ENCODE measurements at regions not wholly inside any gene's neighbourhood (a gene's known extent, or its start where the extent isn't known, plus 50 kb on each side); places are given as distances from the start of the nearest gene placed in this dataset.

DNA sequence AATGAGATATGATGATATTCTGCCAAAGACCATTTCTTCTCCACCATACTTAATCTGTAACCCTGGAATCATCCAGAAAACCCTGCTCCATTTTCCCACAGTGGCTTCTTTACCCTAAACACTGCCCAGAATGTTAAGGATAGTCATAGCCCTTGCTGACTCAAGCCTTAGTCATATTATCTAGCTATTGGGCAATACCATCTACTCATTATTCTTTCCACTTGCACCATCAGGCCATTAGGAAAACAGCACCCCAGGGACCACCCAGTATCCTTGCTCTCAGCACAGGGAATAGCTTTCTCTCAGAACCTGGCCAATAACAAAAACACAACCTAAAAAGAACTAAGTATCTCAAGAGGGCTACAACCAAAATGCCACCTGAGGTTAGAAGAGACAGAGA, 445.7 kb upstream of the SLC14A2 start:
- no peaks in the 10 kb centered on the region for H3K27me3 ChIP-seq (ENCODE audit: insufficient read depth, low read length)
- H3K9me3 ChIP-seq (ENCODE audit: insufficient read depth, low read depth, low read length) = no peaks in the 10 kb centered on the region
- H3K27ac ChIP-seq (ENCODE audit: low read depth, low read length) = no peak overlapping the region
- no peaks in the 10 kb centered on the region for H3K36me3 ChIP-seq (ENCODE audit: insufficient read depth, low read length)
- H3K4me3 ChIP-seq (ENCODE audit: low read length) = no peak overlapping the region
- no peak overlapping the region for H3K9ac ChIP-seq (ENCODE audit: low read depth, low read length)
- no peaks in the 10 kb centered on the region for H3K4me1 ChIP-seq (ENCODE audit: insufficient read depth, low read length)

DNA sequence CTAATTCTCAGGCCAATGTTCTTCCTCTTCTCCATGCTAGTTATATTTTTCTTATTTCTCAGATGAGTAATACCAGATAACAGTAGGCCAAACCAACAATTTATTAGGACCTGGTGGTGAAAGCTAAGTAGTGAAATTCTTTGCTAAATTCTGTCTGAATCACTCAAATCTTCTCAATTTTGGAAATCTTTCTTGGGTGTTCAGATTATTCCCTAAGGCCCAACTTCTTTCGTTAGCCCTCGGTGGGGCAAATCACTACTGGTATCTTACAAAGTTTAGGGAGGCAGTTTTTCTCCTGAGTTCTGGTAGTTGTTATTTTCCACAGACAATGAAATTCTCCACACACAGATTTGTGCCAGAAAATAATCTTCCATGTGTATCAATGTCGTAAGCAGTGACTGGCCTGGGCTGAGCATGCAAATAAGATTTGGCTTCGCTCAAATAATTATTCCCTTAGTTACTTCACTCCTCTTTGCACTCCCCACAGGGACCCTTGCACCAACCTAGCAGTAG, 443.5 kb upstream of the SLC14A2 start:
- no peaks in the 10 kb centered on the region for H3K27me3 ChIP-seq (ENCODE audit: insufficient read depth, low read length)
- H3K36me3 ChIP-seq (ENCODE audit: insufficient read depth, low read length) = no peaks in the 10 kb centered on the region
- no peak overlapping the region for H3K27ac ChIP-seq (ENCODE audit: low read depth, low read length)
- 95% methylated on average over 4 of the region's 4 CpGs for WGBS
- H3K9ac ChIP-seq (ENCODE audit: low read depth, low read length) = no peak overlapping the region
- H3K4me1 ChIP-seq (ENCODE audit: insufficient read depth, low read length) = no peaks in the 10 kb centered on the region
- no peaks in the 10 kb centered on the region for H3K9me3 ChIP-seq (ENCODE audit: insufficient read depth, low read depth, low read length)
- no peak overlapping the region for H3K4me3 ChIP-seq (ENCODE audit: low read length)

DNA sequence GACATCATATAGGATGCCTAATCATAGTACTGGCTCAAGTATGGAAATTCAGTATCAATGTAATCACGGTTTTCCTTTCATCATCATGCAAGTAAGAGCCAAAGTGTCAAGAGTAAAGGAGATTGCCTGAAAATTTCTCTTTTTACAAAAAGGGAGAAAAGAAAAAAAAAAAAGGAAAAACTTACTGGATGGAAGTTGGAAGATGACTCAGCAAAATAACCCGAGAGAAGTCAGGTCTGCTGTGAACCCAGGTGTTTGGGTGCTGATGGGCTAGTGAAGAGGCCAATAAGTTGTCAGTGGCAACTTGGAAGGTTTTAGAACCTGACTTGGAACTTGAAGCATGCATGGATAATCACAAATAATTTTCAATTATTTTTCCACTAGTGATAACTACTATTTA, 441.9 kb upstream of the SLC14A2 start:
- 95% methylated on average over 2 of the region's 2 CpGs for WGBS
- Histone ChIP-seq H3K36me3 (ENCODE audit: insufficient read depth, low read length) (no peaks in the 10 kb centered on the region), H3K4me1 (ENCODE audit: insufficient read depth, low read length) (no peaks in the 10 kb centered on the region), H3K27ac (ENCODE audit: low read depth, low read length) (no peak overlapping the region), H3K9me3 (ENCODE audit: insufficient read depth, low read depth, low read length) (no peaks in the 10 kb centered on the region), H3K4me3 (ENCODE audit: low read length) (no peak overlapping the region), H3K27me3 (ENCODE audit: insufficient read depth, low read length) (no peaks in the 10 kb centered on the region), H3K9ac (ENCODE audit: low read depth, low read length) (no peak overlapping the region)

DNA sequence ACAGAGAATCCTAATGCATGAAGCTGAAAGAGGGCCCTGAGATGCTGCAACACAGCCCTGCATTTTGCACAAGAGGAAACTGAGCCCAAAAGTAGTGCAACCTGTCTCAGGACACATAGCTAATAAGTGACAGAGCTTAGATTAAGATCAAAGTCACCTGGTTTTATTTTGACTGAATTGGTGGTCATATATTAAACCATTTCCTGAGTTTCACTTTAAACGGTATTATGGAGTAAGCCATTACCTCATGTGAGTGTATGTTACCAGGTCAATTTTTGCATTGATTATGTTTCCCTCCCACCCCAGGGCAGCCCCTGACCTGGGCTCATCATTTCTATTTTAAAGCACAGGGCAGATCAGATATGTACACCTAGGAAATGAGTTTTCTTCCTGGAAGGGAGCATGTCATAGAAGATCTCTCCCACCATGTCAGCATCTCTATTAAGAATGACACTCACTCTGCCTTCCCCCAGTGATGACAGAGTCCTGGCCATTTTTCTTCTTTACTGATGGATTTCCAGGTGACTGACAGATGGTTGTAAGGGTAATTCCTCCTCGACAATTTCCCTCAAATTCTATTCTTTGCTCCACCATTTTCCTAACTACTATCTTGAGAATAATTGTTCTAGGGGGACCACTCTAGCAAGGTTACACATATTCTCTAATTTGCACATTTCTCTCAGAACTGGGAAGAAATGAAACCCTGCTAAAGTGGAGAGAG, 441.3 kb upstream of the SLC14A2 start:
- Histone ChIP-seq H3K4me3 (ENCODE audit: low read length) (no peak overlapping the region), H3K27ac (ENCODE audit: low read depth, low read length) (no peak overlapping the region), H3K4me1 (ENCODE audit: insufficient read depth, low read length) (no peaks in the 10 kb centered on the region), H3K9ac (ENCODE audit: low read depth, low read length) (no peak overlapping the region), H3K9me3 (ENCODE audit: insufficient read depth, low read depth, low read length) (no peaks in the 10 kb centered on the region), H3K27me3 (ENCODE audit: insufficient read depth, low read length) (no peaks in the 10 kb centered on the region), H3K36me3 (ENCODE audit: insufficient read depth, low read length) (no peaks in the 10 kb centered on the region)
- WGBS = 100% methylated on average over 1 of the region's 2 CpGs

DNA sequence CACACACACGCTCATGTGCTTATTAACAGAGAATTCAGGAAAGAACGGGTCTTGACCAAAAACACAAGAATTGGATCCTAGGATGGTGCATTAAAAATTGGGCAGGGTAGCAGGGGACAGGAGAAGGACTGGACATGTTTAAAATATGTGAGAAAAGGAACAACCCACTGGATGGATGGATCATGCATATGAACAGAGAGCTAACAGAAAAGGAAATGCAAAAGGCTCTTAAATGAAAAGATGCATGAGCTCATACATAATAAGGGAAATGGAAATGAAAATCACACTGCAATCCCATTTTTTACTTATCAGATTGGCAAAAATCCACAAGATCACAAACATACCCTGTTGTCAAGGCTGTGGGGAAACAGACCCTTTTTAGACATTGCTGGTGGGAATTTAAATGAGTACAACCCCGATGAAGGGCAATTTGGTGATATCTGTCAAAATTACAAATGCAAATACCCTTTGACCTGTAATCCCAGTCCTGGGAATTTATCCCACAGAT, 440.6 kb upstream of the SLC14A2 start:
- no peaks in the 10 kb centered on the region for H3K36me3 ChIP-seq (ENCODE audit: insufficient read depth, low read length)
- H3K27me3 ChIP-seq (ENCODE audit: insufficient read depth, low read length) = no peaks in the 10 kb centered on the region
- H3K4me3 ChIP-seq (ENCODE audit: low read length) = no peak overlapping the region
- no peaks in the 10 kb centered on the region for H3K9me3 ChIP-seq (ENCODE audit: insufficient read depth, low read depth, low read length)
- H3K4me1 ChIP-seq (ENCODE audit: insufficient read depth, low read length) = no peaks in the 10 kb centered on the region
- 96% methylated on average over 3 of the region's 3 CpGs for WGBS
- no peak overlapping the region for H3K9ac ChIP-seq (ENCODE audit: low read depth, low read length)
- H3K27ac ChIP-seq (ENCODE audit: low read depth, low read length) = no peak overlapping the region

DNA sequence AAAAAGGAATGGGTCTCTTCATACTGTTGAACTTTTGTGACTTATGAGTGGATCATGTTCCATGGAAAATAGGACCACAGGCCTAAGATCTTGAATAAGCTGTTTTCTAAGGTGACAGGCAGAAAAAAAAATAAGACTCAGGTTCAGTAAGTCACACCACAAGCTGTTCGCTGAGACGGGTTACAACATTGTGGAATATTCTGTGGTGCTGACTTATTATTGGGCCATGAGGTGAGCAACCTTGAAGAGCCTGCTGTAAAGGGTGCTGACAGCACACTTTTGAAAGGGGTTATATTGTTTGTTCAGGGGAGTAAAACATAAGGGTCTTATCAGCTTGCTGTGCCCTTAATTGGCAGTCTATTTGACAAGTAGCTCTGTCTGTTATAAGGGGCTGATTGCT, 439.8 kb upstream of the SLC14A2 start:
- H3K27ac ChIP-seq (ENCODE audit: low read depth, low read length) = no peak overlapping the region
- no peaks in the 10 kb centered on the region for H3K9me3 ChIP-seq (ENCODE audit: insufficient read depth, low read depth, low read length)
- 92% methylated on average over 2 of the region's 2 CpGs for WGBS
- H3K4me3 ChIP-seq (ENCODE audit: low read length) = no peak overlapping the region
- H3K27me3 ChIP-seq (ENCODE audit: insufficient read depth, low read length) = no peaks in the 10 kb centered on the region
- H3K9ac ChIP-seq (ENCODE audit: low read depth, low read length) = no peak overlapping the region
- no peaks in the 10 kb centered on the region for H3K36me3 ChIP-seq (ENCODE audit: insufficient read depth, low read length)
- no peaks in the 10 kb centered on the region for H3K4me1 ChIP-seq (ENCODE audit: insufficient read depth, low read length)

DNA sequence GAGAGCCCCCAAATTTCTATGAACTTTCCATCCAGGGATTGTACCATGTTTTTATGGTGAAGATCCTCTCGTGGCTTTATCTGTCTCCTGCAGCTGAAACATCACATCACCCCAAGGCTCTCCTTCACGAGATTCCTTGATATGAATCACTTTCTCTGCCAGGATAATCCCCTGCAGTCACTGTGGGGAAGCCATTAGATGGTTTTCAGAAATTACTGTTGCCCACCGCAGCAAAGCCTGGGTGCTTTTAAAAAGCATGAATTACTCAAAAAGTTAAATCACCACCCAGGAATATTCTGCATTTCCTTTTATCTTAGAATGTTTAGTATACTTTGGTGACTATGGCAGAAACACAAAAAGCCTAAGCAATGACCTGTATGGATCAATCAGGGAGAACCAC, 428.4 kb upstream of the SLC14A2 start:
- Histone ChIP-seq H3K9me3 (ENCODE audit: insufficient read depth, low read depth, low read length) (no peaks in the 10 kb centered on the region), H3K9ac (ENCODE audit: low read depth, low read length) (no peak overlapping the region), H3K4me3 (ENCODE audit: low read length) (no peak overlapping the region), H3K27ac (ENCODE audit: low read depth, low read length) (no peak overlapping the region), H3K4me1 (ENCODE audit: insufficient read depth, low read length) (no peaks in the 10 kb centered on the region), H3K36me3 (ENCODE audit: insufficient read depth, low read length) (no peaks in the 10 kb centered on the region), H3K27me3 (ENCODE audit: insufficient read depth, low read length) (no peaks in the 10 kb centered on the region)
- 87% methylated on average over 3 of the region's 3 CpGs for WGBS

DNA sequence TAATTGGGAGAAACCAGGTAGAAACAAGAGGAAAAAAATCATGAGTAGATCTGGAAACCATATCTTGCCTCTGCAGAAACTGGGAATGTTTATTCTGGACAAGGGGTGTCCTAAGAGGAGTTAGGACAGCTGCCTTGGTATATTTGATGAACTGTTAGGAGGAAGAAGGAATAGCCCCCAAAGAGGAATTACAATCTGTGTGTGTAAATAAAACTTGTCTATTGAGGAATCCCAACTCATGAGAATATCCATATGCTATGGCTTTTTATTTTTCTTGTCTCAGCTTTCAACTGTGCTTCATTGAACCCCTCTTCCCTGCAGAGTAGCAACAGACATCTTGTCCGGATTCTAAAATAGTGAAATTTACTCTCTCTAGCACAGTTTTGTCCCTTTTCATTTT, 423.5 kb upstream of the SLC14A2 start:
- Histone ChIP-seq H3K9me3 (ENCODE audit: insufficient read depth, low read depth, low read length) (no peaks in the 10 kb centered on the region), H3K9ac (ENCODE audit: low read depth, low read length) (no peak overlapping the region), H3K27me3 (ENCODE audit: insufficient read depth, low read length) (no peaks in the 10 kb centered on the region), H3K36me3 (ENCODE audit: insufficient read depth, low read length) (no peaks in the 10 kb centered on the region), H3K27ac (ENCODE audit: low read depth, low read length) (no peak overlapping the region), H3K4me1 (ENCODE audit: insufficient read depth, low read length) (no peaks in the 10 kb centered on the region), H3K4me3 (ENCODE audit: low read length) (no peak overlapping the region)
- 86% methylated on average over 1 of the region's 1 CpG for WGBS

DNA sequence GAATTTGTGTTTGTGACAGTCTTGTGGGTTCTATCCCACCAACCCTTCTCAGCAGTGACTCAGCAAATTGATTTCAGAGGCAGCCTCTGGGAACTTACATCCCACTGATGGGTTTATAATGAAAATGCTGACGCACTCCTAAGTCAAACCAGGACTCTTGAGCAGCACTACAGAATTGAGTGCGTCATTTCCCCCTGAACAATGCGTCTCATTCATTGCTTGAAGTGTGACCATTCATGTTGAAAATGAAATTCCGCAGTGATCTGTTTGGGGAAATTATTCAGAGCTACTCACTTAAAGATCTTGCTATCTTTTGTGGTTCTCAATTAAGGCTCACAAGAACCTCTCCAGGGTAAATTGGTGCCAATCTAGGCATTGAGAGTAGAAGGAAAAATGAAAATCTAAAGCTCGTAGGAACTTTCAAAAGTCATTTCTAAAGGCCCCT, 417.7 kb upstream of the SLC14A2 start:
- Histone ChIP-seq H3K4me1 (ENCODE audit: insufficient read depth, low read length) (no peaks in the 10 kb centered on the region), H3K36me3 (ENCODE audit: insufficient read depth, low read length) (no peaks in the 10 kb centered on the region), H3K9me3 (ENCODE audit: insufficient read depth, low read depth, low read length) (no peaks in the 10 kb centered on the region), H3K27ac (ENCODE audit: low read depth, low read length) (no peak overlapping the region), H3K4me3 (ENCODE audit: low read length) (no peak overlapping the region), H3K27me3 (ENCODE audit: insufficient read depth, low read length) (no peaks in the 10 kb centered on the region), H3K9ac (ENCODE audit: low read depth, low read length) (no peak overlapping the region)
- 96% methylated on average over 5 of the region's 5 CpGs for WGBS

DNA sequence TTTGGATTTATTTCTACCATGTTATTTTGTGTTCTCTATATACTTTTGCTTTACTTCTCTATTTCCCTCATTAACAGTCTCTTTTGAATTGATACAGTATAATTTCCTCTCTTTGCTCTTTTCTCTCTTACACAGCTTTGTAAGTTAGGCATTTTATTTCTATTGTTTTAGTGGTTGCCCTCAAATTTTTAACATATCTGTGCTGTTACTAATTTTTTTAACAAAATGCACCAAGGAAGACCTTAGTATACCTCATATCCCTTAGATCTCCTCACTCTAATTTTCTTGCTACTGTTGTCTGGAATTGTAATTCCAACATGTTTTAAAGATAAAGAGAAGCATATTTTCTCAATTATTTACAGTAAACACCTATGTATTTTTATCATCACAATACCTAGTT, 416.8 kb upstream of the SLC14A2 start:
- no peaks in the 10 kb centered on the region for H3K27me3 ChIP-seq (ENCODE audit: insufficient read depth, low read length)
- H3K36me3 ChIP-seq (ENCODE audit: insufficient read depth, low read length) = no peaks in the 10 kb centered on the region
- no peaks in the 10 kb centered on the region for H3K9me3 ChIP-seq (ENCODE audit: insufficient read depth, low read depth, low read length)

DNA sequence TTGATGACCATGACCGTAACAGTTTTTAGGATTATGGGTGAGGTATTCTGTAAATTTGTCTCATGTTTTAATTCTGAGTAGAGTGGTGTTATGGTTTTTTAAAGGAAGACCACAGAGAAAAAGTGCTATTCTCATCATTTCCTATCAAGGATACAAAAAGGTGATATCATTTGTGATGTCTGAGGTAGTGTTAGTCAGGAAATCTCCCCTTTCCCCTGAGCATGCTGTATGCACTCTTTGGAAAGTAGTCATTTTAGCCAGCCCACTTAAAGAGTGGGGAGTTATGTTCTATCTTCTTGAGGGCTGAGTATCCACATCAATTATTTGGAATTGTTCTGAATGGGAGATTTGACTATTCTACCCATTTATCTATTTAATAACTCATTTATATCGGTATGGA, 414.2 kb upstream of the SLC14A2 start:
- no peak overlapping the region for H3K9ac ChIP-seq (ENCODE audit: low read depth, low read length)
- H3K4me3 ChIP-seq (ENCODE audit: low read length) = no peak overlapping the region
- no peaks in the 10 kb centered on the region for H3K27me3 ChIP-seq (ENCODE audit: insufficient read depth, low read length)
- no peaks in the 10 kb centered on the region for H3K9me3 ChIP-seq (ENCODE audit: insufficient read depth, low read depth, low read length)
- H3K4me1 ChIP-seq (ENCODE audit: insufficient read depth, low read length) = no peaks in the 10 kb centered on the region
- 88% methylated on average over 1 of the region's 2 CpGs for WGBS
- no peaks in the 10 kb centered on the region for H3K36me3 ChIP-seq (ENCODE audit: insufficient read depth, low read length)
- H3K27ac ChIP-seq (ENCODE audit: low read depth, low read length) = no peak overlapping the region

More for the DNA sequence above, 416.8 kb upstream of the SLC14A2 start:
- Histone ChIP-seq H3K4me3 (ENCODE audit: low read length) (no peak overlapping the region), H3K27ac (ENCODE audit: low read depth, low read length) (no peak overlapping the region), H3K9ac (ENCODE audit: low read depth, low read length) (no peak overlapping the region), H3K4me1 (ENCODE audit: insufficient read depth, low read length) (no peaks in the 10 kb centered on the region)

DNA sequence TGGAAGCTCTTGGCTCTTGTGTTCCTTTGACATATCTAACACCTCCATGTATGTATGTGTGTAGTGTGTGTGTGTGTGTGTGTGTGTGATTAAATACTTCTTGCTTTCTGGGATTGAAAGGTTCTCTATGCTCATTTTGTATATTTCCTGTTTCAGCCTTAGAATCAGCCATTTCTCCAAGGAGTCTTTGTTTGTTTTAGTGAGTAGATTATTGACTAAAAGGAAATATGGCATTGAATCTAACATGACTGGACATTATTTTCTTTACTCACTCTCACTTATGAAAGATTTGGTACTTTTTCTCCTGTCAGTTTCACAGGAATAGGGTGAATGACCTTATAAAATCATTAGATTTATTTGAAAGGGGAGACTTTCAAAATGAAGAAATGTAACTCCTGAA, 413.8 kb upstream of the SLC14A2 start:
- no peaks in the 10 kb centered on the region for H3K9me3 ChIP-seq (ENCODE audit: insufficient read depth, low read depth, low read length)
- H3K36me3 ChIP-seq (ENCODE audit: insufficient read depth, low read length) = no peaks in the 10 kb centered on the region
- no peak overlapping the region for H3K9ac ChIP-seq (ENCODE audit: low read depth, low read length)

More for the DNA sequence above, 413.8 kb upstream of the SLC14A2 start:
- Histone ChIP-seq H3K4me1 (ENCODE audit: insufficient read depth, low read length) (no peaks in the 10 kb centered on the region), H3K27me3 (ENCODE audit: insufficient read depth, low read length) (no peaks in the 10 kb centered on the region), H3K4me3 (ENCODE audit: low read length) (no peak overlapping the region), H3K27ac (ENCODE audit: low read depth, low read length) (no peak overlapping the region)
